ENCODE measurements at regions not wholly inside any gene's neighbourhood (a gene's known extent, or its start where the extent isn't known, plus 50 kb on each side); places are given as distances from the start of the nearest gene placed in this dataset.

DNA sequence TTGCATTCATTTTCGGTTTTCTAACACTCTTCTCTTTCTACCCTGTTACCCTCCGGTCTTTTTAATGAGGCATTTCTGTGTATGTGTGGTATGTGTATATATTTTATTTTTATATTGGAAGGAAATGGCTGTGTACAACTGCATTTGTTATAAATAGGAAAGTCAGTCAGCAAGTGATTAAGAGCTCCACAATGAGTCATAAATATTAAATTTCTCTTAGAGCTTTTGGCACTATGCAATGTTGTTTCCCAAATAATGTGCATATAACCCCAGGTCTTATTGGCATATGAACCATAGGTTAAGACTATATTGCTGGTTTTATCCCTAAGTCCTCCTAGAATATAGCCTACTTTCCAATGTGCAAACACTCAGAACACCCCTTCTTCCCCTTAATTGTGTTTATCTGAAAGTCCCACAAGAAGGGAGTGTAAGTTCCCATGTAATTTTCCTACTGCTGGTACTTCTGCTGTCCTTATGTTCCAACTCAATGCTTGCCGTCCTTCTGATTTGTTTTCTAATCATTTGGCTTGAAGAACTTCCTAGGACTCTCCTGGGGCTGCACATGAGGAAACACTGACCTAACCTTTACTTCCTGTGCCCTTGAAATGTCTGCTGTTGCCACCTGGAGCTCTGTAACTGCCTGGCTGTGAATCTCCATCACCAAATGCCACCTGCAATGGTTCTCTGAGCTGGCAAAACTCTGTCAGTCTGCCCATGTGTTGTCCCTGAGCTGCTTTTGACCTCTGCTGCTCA, 65.5 kb upstream of the PCSK5 start:
- TF ChIP-seq, protein P1, sequence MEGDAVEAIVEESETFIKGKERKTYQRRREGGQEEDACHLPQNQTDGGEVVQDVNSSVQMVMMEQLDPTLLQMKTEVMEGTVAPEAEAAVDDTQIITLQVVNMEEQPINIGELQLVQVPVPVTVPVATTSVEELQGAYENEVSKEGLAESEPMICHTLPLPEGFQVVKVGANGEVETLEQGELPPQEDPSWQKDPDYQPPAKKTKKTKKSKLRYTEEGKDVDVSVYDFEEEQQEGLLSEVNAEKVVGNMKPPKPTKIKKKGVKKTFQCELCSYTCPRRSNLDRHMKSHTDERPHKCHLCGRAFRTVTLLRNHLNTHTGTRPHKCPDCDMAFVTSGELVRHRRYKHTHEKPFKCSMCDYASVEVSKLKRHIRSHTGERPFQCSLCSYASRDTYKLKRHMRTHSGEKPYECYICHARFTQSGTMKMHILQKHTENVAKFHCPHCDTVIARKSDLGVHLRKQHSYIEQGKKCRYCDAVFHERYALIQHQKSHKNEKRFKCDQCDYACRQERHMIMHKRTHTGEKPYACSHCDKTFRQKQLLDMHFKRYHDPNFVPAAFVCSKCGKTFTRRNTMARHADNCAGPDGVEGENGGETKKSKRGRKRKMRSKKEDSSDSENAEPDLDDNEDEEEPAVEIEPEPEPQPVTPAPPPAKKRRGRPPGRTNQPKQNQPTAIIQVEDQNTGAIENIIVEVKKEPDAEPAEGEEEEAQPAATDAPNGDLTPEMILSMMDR (IDR thresholded peaks at IDR 0.05; ENCODE audit: control insufficient read depth, extremely low read depth, insufficient read depth): no peak

DNA sequence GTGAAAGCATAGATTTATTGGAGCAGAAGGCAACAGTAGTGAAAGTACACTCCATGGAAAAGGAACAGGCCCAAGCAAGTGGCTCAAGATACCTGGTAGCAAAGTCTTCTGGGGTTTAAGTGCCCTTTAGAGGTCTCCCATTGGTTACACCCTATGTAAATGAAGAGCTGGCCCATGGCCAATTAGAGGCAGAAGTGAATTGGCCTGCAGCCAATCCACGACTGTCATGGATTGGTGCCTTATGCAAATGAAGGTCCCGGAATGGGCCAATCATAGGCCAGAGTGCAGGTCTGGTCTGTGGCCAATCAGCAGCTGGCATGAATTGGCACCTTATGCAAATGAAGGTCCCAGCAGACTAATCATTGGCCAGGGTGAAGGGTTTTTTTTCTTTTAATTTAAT, 64.2 kb upstream of the PCSK5 start:
- DNase-seq (ENCODE audit: low read depth): no peak

More for the DNA sequence above, 65.5 kb upstream of the PCSK5 start:
- no peak for DNase-seq (ENCODE audit: low read depth)
- H3K4me3 ChIP-seq (ENCODE audit: low read depth, low read length): no peak overlapping the region

DNA sequence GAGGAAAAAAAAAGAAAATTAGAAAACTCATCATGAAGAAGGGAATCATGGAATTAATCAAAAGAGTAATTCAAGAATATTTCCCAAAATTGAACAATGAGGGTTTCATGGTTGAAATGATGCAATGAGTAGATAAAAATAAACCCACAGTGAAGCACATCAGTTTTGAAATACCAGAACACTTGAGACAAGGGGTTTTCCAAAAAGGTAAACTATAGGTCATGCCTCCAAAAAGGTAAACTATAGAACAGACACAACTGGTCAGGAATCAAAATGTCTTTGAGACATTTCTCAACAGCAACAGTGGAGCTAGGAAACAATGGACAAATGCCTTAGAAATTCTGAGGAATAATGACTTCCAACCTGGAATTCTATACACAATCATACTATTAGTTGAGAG, 60.2 kb upstream of the PCSK5 start:
- H3K4me3 ChIP-seq (ENCODE audit: low read depth, low read length): no peak overlapping the region
- DNase-seq (ENCODE audit: low read depth): no peak
- TF ChIP-seq, protein P1 (IDR thresholded peaks at IDR 0.05; ENCODE audit: control insufficient read depth, extremely low read depth, insufficient read depth): no peak

More for the DNA sequence above, 64.2 kb upstream of the PCSK5 start:
- TF ChIP-seq, protein P1 (IDR thresholded peaks at IDR 0.05; ENCODE audit: control insufficient read depth, extremely low read depth, insufficient read depth): no peak
- no peak overlapping the region for H3K4me3 ChIP-seq (ENCODE audit: low read depth, low read length)

DNA sequence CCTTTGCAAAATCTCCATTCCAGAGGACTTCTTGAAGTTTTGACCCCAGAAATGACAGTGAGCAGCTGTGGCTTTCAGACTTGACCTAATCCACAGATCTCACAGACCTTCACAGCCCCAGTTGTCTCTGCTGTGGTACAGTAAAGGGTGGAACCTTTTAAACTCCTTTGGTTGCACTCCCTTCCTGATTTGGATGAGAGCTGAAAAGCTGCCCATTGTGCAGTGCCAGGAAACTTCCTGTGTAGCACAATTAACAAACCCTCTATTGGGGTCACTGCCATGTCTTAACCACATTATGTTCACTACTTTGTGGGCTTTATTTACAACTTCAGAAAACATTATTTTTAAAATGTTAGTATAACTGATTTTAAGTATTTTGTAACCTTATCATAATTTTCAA, 56.7 kb upstream of the PCSK5 start:
- H3K4me3 ChIP-seq (ENCODE audit: low read depth, low read length): no peak overlapping the region
- TF ChIP-seq, protein P1 (IDR thresholded peaks at IDR 0.05; ENCODE audit: control insufficient read depth, extremely low read depth, insufficient read depth): no peak
- DNase-seq (ENCODE audit: low read depth): no peak

DNA sequence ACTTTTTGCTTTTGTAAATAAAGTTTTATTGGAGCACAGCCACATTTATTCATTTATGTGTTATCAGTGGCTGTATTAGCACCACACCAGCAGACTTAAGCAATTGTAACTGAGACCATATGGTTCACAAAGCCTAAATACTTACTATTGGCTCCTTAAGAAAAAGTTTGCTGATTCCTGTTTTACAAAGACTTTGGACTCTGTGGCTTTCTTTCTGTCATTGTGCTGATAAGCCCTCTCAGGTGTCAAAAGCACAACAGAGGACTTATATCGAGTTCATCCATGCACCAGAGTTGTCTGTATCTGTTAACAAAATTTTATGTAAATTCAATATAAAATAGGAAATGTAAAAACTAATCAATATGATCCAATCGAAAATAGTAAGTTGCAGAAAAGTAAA, 55.6 kb upstream of the PCSK5 start:
- no peak overlapping the region for H3K4me3 ChIP-seq (ENCODE audit: low read depth, low read length)
- DNase-seq (ENCODE audit: low read depth): no peak
- TF ChIP-seq, protein P1 (IDR thresholded peaks at IDR 0.05; ENCODE audit: control insufficient read depth, extremely low read depth, insufficient read depth): no peak
